SK-N-DZ (cell line): ENCODE measurements at regions not wholly inside any gene's neighbourhood (a gene's known extent, or its start where the extent isn't known, plus 50 kb on each side); places are given as distances from the start of the nearest gene placed in this dataset.

Experiments used
- DNase-seq: peaks from one replicate; pipeline ENCODE4 v3.0.0-alpha.2; 2015; ENCODE audit warnings: low spot score

- peak; percentile 60 for DNase-seq
These were observed 334.5 kb upstream of the MMADHC start for GRCh38 chr2:149921911-149922616.

- no peak for DNase-seq
These were observed 332.8 kb upstream of the MMADHC start for GRCh38 chr2:149920389-149920788.

- DNase-seq = no peak
These were observed 327.6 kb upstream of the MMADHC start for GRCh38 chr2:149915151-149915550.

GRCh38 chr2:149908726-149909683 is 321.4 kb upstream of the MMADHC start:
- DNase-seq = no peak

DNA sequence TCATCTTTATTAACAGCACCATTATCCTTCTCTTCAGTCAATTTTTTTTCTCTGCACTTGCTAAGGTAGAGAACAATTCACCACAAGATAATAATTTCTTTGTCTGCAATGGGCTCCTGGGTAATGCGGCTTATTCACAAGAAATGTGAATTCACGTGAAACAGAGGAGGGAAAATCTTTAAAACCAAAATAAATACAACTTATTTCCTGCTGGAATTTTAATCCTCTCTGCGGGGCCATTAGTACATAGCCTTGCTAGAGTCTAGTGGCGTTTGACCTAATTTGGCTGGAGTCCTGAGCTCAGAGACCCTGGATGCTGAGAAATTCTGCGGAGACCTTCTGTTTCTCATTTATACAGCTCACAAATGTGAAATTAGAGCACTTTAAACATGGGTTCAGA is 319.3 kb upstream of the MMADHC start:
- DNase-seq = no peak

DNA sequence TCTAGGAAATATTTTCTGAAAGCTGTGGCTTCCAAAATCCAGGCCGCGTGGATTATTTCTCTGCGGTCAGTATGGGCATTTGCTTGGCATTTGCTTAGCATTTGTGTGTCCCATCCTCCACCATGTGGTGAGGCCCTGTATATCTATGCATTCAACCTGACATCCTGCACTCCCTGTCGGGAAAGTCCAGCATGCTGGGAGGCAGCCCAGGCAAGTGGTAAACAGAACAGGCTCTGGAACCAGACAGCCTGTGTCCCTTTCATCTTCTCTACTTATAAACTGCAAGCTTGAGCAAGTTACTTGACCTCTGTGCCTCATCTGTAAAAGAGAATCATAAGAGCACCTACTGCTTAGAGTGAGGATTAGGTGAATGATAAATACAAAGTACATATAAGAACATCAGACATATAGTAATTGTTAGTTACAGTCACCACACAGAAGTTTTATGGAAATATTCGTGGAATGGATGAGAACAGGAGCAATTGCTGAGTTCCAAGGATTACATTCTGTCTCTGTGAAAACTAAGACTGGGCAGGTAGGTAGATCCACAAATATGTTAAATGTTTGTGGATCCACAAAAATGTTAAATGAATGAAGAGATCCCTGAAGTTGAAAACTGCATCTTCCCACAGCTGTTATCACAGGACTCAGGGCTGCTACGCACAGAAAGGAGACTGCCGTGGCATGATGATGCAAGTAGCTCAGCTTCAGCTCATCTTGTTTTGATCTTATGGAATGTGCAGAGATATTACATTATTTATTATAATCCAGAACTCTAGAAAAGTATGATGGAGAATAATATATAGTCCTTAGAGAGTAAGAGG is 317.0 kb upstream of the MMADHC start:
- DNase-seq = no peak

DNA sequence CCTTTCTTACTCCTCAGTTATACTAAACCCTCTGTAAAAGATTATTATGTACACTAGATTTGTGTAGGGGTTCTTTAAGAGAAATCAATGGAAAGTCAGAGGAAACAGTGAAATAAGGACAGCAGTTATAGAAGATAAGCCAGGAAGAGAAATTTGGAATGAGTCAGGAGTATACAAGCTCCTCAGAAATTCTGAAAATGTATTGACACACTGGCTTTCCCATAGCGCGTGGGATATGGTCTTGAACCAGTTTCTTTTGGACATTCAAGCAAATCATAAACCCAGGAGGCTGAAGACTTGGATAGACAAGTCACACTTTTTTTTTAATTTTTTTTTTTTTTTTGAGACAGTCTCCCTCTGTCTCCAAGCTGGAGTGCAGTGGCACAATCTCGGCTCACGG is 316.1 kb upstream of the MMADHC start:
- no peak for DNase-seq

DNA sequence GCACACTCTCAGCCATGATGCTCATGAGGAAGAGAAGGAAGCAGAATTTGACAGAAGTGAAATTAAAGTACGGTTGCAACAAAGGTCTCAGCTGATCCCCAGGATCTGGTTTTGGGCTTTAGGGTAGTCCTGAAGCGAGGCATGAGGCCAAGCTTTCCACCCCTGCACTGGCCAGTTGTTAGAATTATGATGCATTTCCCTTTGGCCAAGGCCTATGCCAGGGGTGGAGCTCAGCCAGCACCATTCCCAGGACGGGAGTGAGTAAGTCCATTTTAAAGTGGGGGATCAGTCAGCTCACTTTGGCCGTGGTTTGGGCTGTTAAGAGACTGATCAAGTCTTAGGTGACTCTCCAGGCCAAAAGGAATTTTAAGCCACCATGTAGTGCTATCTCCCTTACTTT is 314.5 kb upstream of the MMADHC start:
- no peak for DNase-seq

- no peak for DNase-seq
These were observed 313.8 kb upstream of the MMADHC start for GRCh38 chr2:149901231-149901859.

DNA sequence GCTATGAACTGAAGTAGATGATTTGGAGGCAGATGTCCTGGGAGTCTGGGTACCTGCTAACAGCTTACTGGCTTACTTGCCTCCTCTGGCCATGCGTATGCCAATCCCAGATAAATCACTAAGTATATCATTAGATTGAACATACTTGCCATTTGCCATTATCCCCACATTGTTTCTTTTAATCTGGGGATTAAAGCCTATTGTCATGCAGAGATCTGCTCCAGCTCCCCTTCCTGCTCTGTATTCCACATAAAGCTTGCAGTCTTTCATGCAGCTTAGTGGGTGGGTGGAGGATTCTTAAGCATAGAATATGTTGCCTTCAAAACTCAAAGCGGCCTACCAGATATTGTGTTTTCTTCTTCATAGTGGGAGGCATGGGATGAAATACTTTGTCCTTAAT is 311.8 kb upstream of the MMADHC start:
- DNase-seq = no peak

- no peak for DNase-seq
These were observed 307.2 kb upstream of the MMADHC start for GRCh38 chr2:149894760-149895159.

GRCh38 chr2:149894226-149894625 is 306.7 kb upstream of the MMADHC start:
- no peak for DNase-seq

GRCh38 chr2:149892563-149892962 is 305.0 kb upstream of the MMADHC start:
- DNase-seq = no peak

- no peak for DNase-seq
These were observed 298.4 kb upstream of the MMADHC start for GRCh38 chr2:149885946-149886345.

DNA sequence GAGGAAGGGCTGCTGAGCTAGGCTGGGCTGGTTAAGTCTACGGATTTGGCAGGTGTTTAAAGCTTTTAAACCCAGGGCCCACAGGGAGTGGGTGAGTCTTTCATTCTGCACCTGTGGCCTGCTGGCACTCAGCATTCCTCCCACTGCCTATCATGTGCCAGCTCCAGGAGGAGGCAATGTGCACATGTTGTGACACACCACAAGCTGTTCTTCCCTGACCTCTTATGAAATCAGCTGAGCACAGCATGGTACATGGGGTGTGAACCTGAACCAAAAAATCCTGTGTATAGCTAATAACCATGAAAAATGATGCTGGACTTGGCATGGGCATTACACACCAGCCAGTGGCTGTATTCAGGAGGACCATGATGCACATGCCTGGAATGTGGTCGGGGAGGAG is 297.9 kb upstream of the MMADHC start:
- no peak for DNase-seq

DNA sequence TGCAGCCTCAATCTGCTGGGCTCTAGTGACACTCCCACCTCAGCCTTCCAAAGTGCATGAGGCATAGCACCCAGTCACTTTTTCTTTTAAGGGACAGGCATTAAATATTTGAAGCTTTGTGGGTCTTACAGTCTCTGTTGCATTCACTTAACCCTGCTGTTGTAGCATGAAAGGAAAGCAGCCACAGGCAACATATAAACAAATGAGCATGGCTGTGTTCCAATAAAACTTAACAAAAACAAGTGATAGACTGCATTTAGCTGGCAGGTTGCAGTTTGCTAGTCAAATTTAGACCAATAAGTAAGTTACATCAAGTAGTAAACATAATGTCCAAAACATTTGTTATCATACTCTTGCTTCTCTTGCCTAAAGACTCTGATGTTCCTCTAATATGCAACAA is 297.3 kb upstream of the MMADHC start:
- DNase-seq = no peak

DNA sequence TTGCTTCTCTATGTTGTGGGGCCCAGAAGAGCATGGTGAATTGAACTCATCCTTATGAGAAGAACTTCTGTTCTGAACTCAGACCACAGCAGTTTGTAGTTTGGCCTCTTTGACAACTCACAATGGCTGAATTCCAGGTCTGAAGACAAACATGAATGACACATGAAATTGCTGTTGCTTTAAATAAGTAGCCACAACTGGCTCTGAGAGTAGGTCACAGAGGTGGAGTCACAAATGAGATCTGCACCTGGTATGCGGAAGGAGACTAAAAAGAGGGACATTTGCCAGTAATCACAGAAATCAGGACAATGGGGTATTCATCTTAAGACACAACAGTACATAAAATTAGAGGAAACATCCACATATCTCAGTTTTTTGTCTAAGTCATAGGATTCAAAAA is 290.3 kb upstream of the MMADHC start:
- no peak for DNase-seq

DNA sequence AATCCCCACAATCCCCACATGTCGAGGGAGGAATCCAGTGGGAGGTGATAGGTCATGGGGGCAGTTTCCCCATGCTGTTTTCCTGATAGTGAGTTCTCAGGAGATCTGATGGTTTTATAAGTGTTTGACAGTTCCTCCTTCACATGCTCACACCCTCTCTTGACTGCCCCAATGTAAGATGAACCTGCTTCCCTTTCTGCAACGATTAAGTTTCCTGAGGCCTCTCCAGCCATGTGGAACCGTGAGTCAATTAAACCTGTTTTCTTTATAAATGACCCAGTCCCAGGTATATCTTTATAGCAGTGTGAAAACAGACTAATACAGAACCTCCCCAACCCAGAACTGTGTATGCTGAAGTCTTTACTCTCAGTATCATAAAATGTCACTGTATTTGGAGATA is 289.5 kb upstream of the MMADHC start:
- DNase-seq = no peak

GRCh38 chr2:149873936-149874335 is 286.4 kb upstream of the MMADHC start:
- DNase-seq = no peak

DNA sequence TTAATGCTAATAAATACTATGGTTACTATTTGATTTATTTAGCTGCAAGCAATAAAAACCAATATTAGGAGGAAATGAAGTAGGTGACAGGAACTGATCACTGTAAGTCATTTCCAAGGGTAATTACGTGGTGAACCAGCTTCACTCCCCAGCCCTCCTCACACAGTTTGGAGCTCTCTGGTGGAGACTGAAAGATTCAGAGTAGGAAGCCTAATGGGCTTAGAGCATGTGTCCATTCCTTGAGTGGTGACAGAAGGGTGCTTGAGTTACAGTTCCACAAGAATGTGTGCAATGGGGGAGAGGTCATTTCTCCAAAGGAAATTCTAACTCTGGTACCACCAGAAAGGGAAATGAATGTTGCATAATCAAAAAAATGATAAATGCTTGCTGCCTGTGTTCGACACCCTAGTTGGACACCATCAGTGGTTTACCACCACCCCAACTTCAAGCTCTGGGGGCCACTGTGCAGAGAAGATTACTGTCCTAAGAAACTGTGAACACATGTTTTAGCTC is 285.1 kb upstream of the MMADHC start:
- no peak for DNase-seq

- no peak for DNase-seq
These were observed 284.5 kb upstream of the MMADHC start for GRCh38 chr2:149872041-149872440.
